IPS-15b (cell line): ENCODE measurements at regions not wholly inside any gene's neighbourhood (a gene's known extent, or its start where the extent isn't known, plus 50 kb on each side); places are given as distances from the start of the nearest gene placed in this dataset.
"Not testable (repeated sequence)": the region's sequence is repeated elsewhere in the genome, so short reads cannot be mapped to it uniquely, and the experiment has no call there.

Experiments used
- H3K27me3 ChIP-seq: one replicate; pipeline ENCODE4 v1.6.1; 2013; ENCODE audit warnings: low read length; ENCODE audit not compliant: control insufficient read depth, insufficient read depth
- H3K36me3 ChIP-seq: one replicate; pipeline ENCODE4 v1.6.1; 2013; ENCODE audit warnings: low read length; ENCODE audit not compliant: control insufficient read depth, insufficient read depth
- H3K4me1 ChIP-seq: one replicate; pipeline ENCODE4 v1.6.1; 2013; ENCODE audit warnings: mild to moderate bottlenecking, low read length; ENCODE audit not compliant: control insufficient read depth, insufficient read depth
- H3K4me3 ChIP-seq: one replicate; pipeline ENCODE4 v1.5.1; 2013; ENCODE audit warnings: low read depth, low read length
- H3K9ac ChIP-seq: one replicate; pipeline ENCODE4 v1.6.1; 2013; ENCODE audit warnings: low read depth, mild to moderate bottlenecking, low read length
- H3K9me3 ChIP-seq: one replicate; pipeline ENCODE4 v1.6.1; 2013; ENCODE audit warnings: mild to moderate bottlenecking, low read length; ENCODE audit not compliant: control insufficient read depth, insufficient read depth

DNA sequence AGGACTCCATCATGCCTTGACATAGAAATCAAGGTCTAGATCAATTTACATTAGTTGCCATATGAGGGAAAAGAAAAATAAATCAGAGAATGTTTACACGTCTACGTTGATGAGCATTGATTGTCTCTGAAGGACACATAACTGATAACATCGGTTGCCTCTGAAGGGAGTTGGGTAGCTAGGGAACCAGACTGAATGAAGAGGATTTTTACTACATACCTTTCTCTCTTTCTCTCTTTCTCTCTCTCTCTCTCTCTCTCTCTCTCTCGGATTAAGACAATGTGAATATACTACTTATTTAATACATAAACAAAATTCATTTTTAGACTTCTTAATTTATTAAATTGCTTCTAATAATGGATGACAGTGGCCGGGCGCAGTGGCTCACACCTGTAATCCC lies 118.4 kb upstream of the DAPK1 start:
- Histone ChIP-seq H3K4me3 (no peak overlapping the region), H3K9me3 (no peaks in the 10 kb centered on the region), H3K27me3 (no peaks in the 10 kb centered on the region), H3K4me1 (peaks cover 14% of the 10 kb centered on the region), H3K9ac (no peak overlapping the region), H3K36me3 (no peaks in the 10 kb centered on the region)

DNA sequence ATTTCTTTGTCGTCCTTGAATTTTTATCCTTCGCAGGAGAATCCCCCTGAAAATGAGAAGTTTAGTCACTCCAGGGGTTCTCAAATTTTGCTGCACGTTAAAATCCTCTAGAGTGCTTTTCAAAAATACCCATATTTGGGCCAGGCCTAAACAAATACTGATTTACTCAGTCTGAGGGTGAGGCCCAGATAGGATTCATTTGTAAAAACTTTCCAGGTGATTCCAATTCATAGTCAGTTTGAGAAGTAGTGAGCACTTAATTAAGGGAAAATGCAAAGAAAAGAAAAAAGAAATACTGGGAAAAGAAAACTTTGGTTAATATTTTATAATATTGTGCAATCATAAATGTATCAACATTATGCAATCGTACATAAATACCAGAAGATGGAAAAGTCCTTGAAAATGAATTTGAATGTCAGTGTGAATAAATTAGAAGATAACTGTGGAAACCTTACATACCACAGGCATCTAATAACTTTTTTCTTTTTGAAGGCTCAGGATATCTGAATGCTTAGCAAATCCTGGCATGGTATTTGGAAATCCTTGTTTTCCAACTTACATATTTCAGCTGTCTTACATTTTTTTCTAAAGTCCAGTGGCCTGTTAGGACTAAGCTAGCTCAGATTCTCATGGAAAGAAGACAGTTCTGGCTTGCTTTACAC lies 116.5 kb upstream of the DAPK1 start:
- H3K9ac ChIP-seq: no peak overlapping the region
- H3K4me3 ChIP-seq: no peak overlapping the region
- H3K4me1 ChIP-seq: no peaks in the 10 kb centered on the region
- no peaks in the 10 kb centered on the region for H3K36me3 ChIP-seq
- H3K27me3 ChIP-seq: no peaks in the 10 kb centered on the region
- H3K9me3 ChIP-seq: no peaks in the 10 kb centered on the region

DNA sequence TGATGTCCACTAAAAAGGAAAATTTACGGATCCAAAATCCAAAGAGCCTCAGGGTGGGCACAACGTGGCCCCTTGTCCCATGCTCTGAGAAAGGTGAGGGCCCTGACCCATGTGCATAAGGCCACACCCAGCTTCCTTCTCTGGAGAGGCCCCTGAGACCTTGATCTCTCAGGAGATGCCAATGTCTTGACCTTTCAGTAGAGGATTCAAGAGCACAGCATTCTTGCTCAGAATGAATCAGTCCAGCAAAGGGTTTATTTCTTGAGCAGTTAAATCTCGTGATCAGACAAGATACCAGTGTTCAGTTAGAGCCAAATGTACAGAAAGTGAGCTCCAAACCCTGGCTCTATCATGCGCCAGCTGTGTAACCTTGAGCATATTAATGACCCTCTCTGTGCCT lies 115.9 kb upstream of the DAPK1 start:
- Histone ChIP-seq H3K9ac (no peak overlapping the region), H3K4me3 (no peak overlapping the region), H3K36me3 (no peaks in the 10 kb centered on the region), H3K4me1 (no peaks in the 10 kb centered on the region), H3K27me3 (no peaks in the 10 kb centered on the region), H3K9me3 (no peaks in the 10 kb centered on the region)

DNA sequence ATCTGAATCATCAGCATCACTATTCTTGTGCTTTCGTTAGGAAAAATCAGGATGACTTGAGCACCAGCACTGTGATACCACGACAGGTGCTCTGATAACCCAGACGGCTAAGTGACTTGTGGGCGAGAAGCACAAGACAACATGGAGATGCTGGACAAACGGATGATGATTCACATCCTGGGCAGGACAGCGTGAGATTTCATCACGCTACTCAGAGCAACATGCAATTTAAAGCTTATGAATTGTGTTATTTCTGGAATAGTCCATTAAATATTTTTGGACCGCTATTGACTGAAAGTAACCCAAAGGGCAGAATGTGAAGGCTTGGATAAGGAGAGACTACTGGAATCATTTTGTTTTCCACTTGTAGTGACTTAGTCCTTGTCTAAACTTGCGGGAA lies 114.8 kb upstream of the DAPK1 start:
- no peaks in the 10 kb centered on the region for H3K4me1 ChIP-seq
- no peak overlapping the region for H3K4me3 ChIP-seq
- H3K9ac ChIP-seq: no peak overlapping the region
- no peaks in the 10 kb centered on the region for H3K9me3 ChIP-seq
- H3K27me3 ChIP-seq: no peaks in the 10 kb centered on the region
- H3K36me3 ChIP-seq: no peaks in the 10 kb centered on the region

DNA sequence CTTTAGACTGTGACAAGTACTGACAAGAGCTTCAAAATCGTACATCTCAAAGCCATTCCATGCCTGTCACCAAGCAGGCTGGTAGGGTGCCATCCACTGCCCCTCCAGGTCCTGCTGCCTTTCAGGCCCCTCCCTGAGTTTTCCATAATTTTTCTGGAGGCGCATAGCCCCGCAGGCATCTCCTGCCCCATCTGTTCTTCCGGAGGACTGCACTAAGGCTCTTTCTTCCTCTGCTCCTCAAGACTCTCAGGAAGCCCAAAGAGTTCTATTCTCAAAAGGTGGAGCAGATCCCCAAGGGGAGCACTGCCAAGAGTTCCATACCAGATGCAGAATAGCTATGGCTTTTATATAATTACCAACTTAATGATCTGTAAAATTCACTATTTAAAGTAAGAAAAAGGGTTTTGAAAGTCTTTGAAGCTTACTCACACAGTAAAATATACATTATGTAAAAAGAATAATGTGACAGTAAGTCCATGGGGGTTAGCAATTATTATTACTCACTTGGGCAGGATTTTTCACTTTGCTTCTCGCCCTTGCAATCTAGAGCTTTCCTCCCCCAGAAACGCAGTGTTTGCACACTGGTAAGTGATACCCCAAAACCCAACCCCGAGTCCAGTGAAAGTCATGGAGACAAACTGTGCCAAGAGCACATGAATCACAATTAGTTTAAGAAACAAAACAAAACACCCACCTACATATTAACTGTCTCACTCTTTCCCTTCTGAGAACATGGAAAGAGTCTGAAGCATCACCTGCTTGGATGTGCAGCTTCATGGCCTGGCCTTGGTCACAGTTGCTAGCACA lies 114.1 kb upstream of the DAPK1 start:
- H3K27me3 ChIP-seq: no peaks in the 10 kb centered on the region
- no peaks in the 10 kb centered on the region for H3K36me3 ChIP-seq
- H3K4me1 ChIP-seq: no peaks in the 10 kb centered on the region
- no peak overlapping the region for H3K9ac ChIP-seq
- H3K9me3 ChIP-seq: no peaks in the 10 kb centered on the region
- H3K4me3 ChIP-seq: no peak overlapping the region

DNA sequence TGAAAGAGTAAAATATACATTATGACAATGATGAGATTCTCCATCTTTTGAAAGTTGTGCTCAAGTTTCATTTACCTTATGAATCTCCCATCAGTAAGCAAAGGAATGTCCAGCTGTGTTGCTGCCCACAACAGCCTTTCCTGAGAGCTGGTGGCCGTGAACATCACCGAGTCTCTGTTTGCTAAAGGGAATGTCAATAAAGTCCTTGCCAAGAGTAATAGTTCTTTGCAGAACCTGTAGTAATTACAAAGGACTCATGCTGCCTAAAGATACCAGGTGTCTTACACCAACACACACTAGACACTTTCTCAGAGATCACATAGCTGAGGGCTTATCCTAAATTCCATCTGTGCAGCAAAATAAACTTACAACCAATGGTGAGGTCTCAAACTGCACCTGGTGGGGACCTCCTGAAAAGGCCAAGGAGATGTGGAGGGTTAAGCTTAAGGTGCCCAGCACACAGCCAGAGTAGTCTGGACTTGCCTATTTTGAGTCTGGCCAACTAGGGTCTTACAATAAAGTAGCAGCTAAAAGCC lies 111.1 kb upstream of the DAPK1 start:
- H3K27me3 ChIP-seq: no peaks in the 10 kb centered on the region
- peaks cover 9% of the 10 kb centered on the region for H3K4me1 ChIP-seq
- no peak overlapping the region for H3K9ac ChIP-seq
- H3K36me3 ChIP-seq: no peaks in the 10 kb centered on the region
- H3K4me3 ChIP-seq: no peak overlapping the region
- H3K9me3 ChIP-seq: no peaks in the 10 kb centered on the region

DNA sequence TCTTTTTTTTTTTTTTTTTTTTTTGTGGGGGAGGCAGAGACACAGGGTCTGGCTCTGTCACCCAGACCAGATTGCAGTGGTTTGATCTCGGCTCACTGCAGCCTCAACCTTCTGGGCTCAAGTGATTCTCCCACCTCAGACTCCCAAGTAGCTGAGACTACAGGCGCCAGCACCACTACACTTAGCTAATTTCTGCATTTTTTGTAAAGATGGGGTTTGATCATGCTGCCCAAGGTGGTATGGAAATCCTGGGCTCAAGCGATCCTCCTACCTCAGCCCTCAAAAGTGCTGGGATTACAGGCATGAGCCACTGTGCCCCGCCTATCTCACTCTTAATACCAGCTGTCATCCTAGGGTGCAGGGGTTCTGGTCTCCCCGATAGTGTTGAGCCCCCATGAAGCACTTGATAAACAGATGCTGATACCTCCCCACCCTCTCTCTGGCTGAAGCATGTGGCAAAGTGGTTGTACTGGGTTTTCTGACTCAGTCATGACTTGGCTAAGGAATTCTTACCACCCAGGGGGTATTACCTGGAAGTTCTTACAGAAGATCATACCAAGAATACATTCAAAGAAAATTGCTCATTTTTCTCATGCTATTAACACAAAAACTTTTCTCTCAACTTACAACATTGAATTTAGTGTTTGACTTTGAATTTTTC lies 110.2 kb upstream of the DAPK1 start:
- Histone ChIP-seq H3K36me3 (no peaks in the 10 kb centered on the region), H3K4me1 (peaks cover 9% of the 10 kb centered on the region), H3K27me3 (no peaks in the 10 kb centered on the region), H3K9ac (no peak overlapping the region), H3K4me3 (no peak overlapping the region), H3K9me3 (no peaks in the 10 kb centered on the region)

DNA sequence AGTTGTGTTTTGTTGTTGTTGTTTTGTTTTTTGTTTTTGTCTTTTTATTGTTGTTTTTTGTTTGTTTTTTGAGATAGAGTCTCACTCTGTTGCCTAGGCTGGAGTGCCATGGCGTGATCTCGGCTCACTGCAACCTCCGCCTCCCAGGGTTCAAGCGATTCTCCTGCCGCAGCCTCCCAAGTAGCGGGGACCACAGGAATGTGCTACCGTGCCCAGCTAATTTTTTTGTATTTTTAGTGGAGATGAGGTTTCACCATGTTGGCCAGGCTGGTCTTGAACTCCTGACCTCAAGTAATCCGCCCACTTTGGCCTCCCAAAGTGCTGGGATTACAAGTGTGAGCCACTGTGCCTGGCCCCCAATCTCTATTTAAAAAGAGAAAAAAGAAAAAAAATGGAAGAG lies 109.0 kb upstream of the DAPK1 start:
- H3K4me1 ChIP-seq: peaks cover 12% of the 10 kb centered on the region
- H3K36me3 ChIP-seq, H3K9ac ChIP-seq, H3K4me3 ChIP-seq, H3K27me3 ChIP-seq, H3K9me3 ChIP-seq: not testable (repeated sequence)

DNA sequence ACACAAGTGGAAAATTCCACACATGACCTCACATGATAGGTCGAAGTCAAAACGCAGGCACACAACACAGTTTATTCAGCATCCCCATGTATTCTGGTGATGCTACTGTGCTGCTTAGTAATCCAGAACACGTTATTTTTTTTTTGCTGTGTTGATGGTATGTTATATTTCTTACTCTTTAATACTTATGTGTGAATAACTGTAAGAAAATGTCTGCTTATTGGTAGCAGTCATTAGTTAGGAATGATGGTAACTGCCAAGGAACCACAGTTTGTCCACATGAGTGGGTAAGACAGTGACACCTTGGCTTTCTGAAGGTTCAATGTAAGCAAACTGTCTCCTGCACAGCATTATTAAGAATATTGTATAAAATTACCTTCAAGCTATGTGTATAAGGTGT lies 107.7 kb upstream of the DAPK1 start:
- Histone ChIP-seq H3K4me1 (peaks cover 15% of the 10 kb centered on the region), H3K27me3 (no peaks in the 10 kb centered on the region), H3K4me3 (no peak overlapping the region), H3K36me3 (no peaks in the 10 kb centered on the region), H3K9me3 (no peaks in the 10 kb centered on the region), H3K9ac (no peak overlapping the region)

DNA sequence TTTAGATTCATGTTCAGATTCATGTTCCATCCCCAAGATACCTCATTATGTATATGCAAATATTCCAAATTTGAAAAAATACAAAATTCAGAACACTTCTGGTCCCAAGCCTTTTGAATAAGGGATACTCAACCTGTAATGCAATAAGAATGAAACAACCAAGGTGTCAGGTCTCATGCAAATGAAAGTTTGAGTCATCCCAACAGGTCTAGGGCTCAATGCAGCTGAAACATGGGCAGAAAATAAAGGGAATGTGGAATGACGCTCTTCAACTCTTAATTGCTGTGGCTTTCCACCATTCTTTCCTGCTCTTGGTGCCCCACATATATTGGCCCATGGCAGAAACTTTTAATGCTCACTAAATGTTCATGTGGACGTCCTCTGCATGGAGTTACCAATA lies 107.3 kb upstream of the DAPK1 start:
- no peaks in the 10 kb centered on the region for H3K36me3 ChIP-seq
- no peaks in the 10 kb centered on the region for H3K27me3 ChIP-seq
- no peak overlapping the region for H3K4me3 ChIP-seq
- H3K9me3 ChIP-seq: no peaks in the 10 kb centered on the region
- peaks cover 15% of the 10 kb centered on the region for H3K4me1 ChIP-seq
- no peak overlapping the region for H3K9ac ChIP-seq

DNA sequence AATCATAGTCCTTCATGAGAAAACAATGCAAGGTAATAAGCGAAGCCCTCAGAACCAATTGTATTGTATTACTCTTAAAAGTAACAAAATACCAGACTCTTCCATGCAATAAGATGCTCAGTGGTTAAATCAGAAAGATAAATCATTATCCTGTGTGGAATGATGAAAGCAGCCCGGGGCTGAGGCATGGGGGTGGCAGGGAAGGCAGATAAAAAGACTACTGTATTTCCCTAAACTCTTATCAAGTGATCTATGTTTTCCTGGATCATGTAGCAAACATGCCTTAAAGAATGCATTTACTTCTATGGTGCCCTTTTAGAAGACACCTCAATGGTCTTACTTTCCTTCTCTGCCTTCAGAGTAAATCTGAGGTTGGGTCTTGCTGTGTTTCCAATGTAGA lies 105.6 kb upstream of the DAPK1 start:
- no peaks in the 10 kb centered on the region for H3K9me3 ChIP-seq
- H3K9ac ChIP-seq: no peak overlapping the region
- H3K4me3 ChIP-seq: no peak overlapping the region
- H3K27me3 ChIP-seq: no peaks in the 10 kb centered on the region
- H3K36me3 ChIP-seq: no peaks in the 10 kb centered on the region
- peaks cover 15% of the 10 kb centered on the region for H3K4me1 ChIP-seq
